ENCODE measurements at regions not wholly inside any gene's neighbourhood (a gene's known extent, or its start where the extent isn't known, plus 50 kb on each side); places are given as distances from the start of the nearest gene placed in this dataset.

DNA sequence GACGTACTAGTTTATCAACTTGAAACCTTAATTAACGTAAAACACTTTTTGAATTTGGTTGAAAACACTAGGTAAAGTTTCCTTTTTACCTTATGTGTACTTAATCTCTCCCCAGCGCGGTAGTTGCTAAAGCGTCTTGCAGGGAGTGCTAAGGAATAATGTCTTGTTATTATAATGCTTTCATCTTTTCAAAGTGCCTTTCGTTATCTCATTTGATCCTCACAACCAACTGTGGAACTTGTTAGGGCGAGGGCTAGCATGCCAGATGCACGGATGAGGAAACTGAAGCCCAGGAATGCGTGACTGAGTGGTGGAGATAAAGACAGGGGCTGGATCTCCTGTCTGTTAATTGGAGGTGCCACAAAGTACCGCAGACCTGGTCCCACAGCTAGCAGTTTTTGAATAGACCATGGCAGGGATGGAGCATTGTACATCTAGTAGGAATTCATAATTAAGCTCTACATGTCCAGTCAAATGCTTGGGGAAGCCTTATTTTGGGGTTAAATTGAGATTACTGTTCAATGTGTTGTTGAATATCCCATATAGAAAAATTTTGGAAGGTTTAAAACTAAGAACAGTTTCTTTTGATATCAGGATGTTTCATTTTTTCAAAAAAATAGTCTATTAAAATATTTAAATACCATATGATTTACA is 234.3 kb downstream of the SH2D4B start:
- no peak for ATAC-seq
- H3K4me1 ChIP-seq: no peaks in the 10 kb centered on the region
- TF ChIP-seq, protein P1, sequence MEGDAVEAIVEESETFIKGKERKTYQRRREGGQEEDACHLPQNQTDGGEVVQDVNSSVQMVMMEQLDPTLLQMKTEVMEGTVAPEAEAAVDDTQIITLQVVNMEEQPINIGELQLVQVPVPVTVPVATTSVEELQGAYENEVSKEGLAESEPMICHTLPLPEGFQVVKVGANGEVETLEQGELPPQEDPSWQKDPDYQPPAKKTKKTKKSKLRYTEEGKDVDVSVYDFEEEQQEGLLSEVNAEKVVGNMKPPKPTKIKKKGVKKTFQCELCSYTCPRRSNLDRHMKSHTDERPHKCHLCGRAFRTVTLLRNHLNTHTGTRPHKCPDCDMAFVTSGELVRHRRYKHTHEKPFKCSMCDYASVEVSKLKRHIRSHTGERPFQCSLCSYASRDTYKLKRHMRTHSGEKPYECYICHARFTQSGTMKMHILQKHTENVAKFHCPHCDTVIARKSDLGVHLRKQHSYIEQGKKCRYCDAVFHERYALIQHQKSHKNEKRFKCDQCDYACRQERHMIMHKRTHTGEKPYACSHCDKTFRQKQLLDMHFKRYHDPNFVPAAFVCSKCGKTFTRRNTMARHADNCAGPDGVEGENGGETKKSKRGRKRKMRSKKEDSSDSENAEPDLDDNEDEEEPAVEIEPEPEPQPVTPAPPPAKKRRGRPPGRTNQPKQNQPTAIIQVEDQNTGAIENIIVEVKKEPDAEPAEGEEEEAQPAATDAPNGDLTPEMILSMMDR (IDR thresholded peaks at IDR 0.05): no peak
- H3K27me3 ChIP-seq (ENCODE audit: low read depth): no peaks in the 10 kb centered on the region
- H3K36me3 ChIP-seq: no peaks in the 10 kb centered on the region
- intact Hi-C loops (cut with DNase I): no loop called here
- no peak overlapping the region for H3K4me3 ChIP-seq
- H3K9me3 ChIP-seq: no peaks in the 10 kb centered on the region
- no peak for DNase-seq
- no peak overlapping the region for H3K27ac ChIP-seq

- TF ChIP-seq, protein P1 (IDR thresholded peaks at IDR 0.05): no peak
- Histone ChIP-seq H3K9me3 (no peaks in the 10 kb centered on the region), H3K27ac (no peak overlapping the region), H3K4me3 (no peak overlapping the region), H3K36me3 (no peaks in the 10 kb centered on the region), H3K27me3 (ENCODE audit: low read depth) (no peaks in the 10 kb centered on the region), H3K4me1 (no peaks in the 10 kb centered on the region)
- no peak for DNase-seq
- intact Hi-C loops (cut with DNase I): no loop called here
- ATAC-seq: no peak
These were observed 234.9 kb downstream of the SH2D4B start for GRCh38 chr10:80772596-80772995.

DNA sequence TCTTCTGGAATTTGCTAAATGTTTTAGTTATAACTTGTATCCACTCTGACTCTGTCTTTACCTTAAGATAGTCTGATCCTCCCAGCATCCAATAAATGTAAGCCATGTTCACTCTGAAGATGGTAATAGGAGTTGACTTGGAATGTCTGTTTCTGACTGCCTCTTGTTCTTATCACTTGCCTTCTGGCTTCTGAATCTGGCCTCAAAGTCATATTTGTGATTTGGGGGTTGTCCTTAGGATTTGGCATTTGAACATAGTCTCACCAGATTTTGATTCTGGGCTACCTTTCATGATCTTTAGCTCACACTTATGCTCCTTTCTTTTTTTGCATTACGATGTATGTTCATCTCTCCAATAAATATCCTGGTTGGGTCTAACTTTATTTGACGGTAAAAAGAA is 247.0 kb downstream of the SH2D4B start:
- intact Hi-C loops (cut with DNase I): no loop called here

DNA sequence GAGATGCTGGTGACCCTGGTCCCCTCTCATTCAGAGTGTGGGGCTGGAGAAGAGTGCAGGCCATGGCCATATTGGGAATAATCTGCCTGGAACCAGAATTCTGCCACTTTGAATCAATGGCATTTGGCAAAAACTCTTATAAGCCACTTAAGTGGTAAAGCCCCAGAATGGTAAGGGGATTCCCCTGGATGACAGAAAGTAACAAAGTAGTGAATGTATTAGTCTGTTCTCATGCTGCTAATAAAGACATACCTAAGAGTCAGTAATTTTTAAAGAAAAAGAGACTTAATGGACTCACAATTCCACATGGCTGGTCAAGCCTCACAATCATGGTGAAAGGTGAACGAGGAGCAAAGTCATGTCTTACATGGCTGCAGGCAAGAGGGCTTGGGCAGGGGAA is 248.6 kb downstream of the SH2D4B start:
- TF ChIP-seq, protein P1 (IDR thresholded peaks at IDR 0.05): no peak
- Histone ChIP-seq H3K27me3 (ENCODE audit: low read depth) (no peaks in the 10 kb centered on the region), H3K36me3 (no peaks in the 10 kb centered on the region), H3K9me3 (no peaks in the 10 kb centered on the region), H3K27ac (no peak overlapping the region), H3K4me1 (no peaks in the 10 kb centered on the region), H3K4me3 (no peak overlapping the region)
- no peak for ATAC-seq
- DNase-seq: no peak
- intact Hi-C loops (cut with DNase I): no loop called here

More for the DNA sequence above, 247.0 kb downstream of the SH2D4B start:
- no peaks in the 10 kb centered on the region for H3K9me3 ChIP-seq
- H3K27ac ChIP-seq: no peak overlapping the region
- TF ChIP-seq, protein P1 (IDR thresholded peaks at IDR 0.05): no peak
- no peaks in the 10 kb centered on the region for H3K27me3 ChIP-seq (ENCODE audit: low read depth)
- DNase-seq: no peak
- no peaks in the 10 kb centered on the region for H3K36me3 ChIP-seq
- H3K4me3 ChIP-seq: no peak overlapping the region
- H3K4me1 ChIP-seq: no peaks in the 10 kb centered on the region
- no peak for ATAC-seq

DNA sequence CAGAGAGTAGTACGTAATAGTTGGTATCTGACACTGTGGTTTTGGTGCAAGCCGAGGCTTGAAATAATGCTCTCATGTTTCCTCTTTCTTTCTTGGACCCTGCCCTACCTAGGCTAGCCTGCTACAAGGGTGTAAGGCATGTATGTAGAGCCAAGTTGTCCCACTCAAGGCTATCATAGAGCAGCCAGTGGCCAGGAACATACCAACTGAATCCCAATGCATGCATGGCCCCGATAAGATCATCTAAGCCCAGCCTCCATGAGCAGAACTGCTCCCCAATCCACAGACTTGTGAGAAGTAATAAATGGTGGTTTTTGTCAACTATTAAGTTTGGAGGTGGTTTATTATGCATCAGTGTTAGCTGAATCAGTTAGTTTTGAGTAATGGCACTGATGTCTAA is 250.2 kb downstream of the SH2D4B start:
- no peak overlapping the region for H3K4me3 ChIP-seq
- ATAC-seq: no peak
- no peaks in the 10 kb centered on the region for H3K9me3 ChIP-seq
- no peak overlapping the region for H3K27ac ChIP-seq
- no peaks in the 10 kb centered on the region for H3K36me3 ChIP-seq
- TF ChIP-seq, protein P1 (IDR thresholded peaks at IDR 0.05): no peak
- DNase-seq: no peak
- H3K4me1 ChIP-seq: no peaks in the 10 kb centered on the region
- H3K27me3 ChIP-seq (ENCODE audit: low read depth): no peaks in the 10 kb centered on the region
- intact Hi-C loops (cut with DNase I): no loop called here

All from lower lobe of right lung (tissue), 2 donors.